Ishikawa (cell line): ENCODE measurements at regions not wholly inside any gene's neighbourhood (a gene's known extent, or its start where the extent isn't known, plus 50 kb on each side); places are given as distances from the start of the nearest gene placed in this dataset.

Experiments used
- CEBPB ChIP-seq: IDR thresholded peaks from 2 replicates; pipeline ENCODE4 v1.6.1; 2012
- CREB1 ChIP-seq: IDR thresholded peaks from 2 replicates; pipeline ENCODE4 v1.6.1; 2012; ENCODE audit warnings: low read depth
- EGR1 ChIP-seq: IDR thresholded peaks from 2 replicates; pipeline ENCODE4 v1.6.1; 2012
- EP300 ChIP-seq: IDR thresholded peaks from 2 replicates; pipeline ENCODE4 v1.6.1; 2012; ENCODE audit warnings: borderline replicate concordance
- FOXM1 ChIP-seq: IDR thresholded peaks from 2 replicates; pipeline ENCODE4 v1.6.1; 2012; ENCODE audit warnings: low read depth, borderline replicate concordance
- MAX ChIP-seq: IDR thresholded peaks from 2 replicates; pipeline ENCODE4 v1.6.1; 2012
- NFIC ChIP-seq: IDR thresholded peaks from 2 replicates; pipeline ENCODE4 v1.6.1; 2012
- RAD21 ChIP-seq: IDR thresholded peaks from 2 replicates; pipeline ENCODE4 v1.6.1; 2012; ENCODE audit warnings: low read depth
- REST ChIP-seq: IDR thresholded peaks from 2 replicates; pipeline ENCODE4 v1.6.1; 2012; ENCODE audit warnings: low read depth, mild to moderate bottlenecking
- TAF1 ChIP-seq: IDR thresholded peaks from 2 replicates; pipeline ENCODE4 v1.6.1; 2012; ENCODE audit warnings: low read depth, mild to moderate bottlenecking
- TCF12 ChIP-seq: IDR thresholded peaks from 2 replicates; pipeline ENCODE4 v1.6.1; 2012; ENCODE audit warnings: low read depth
- TEAD4 ChIP-seq: IDR thresholded peaks from 2 replicates; pipeline ENCODE4 v1.6.1; 2012
- USF1 ChIP-seq: IDR thresholded peaks from 2 replicates; pipeline ENCODE4 v1.6.1; 2012
- YY1 ChIP-seq: IDR thresholded peaks from 2 replicates; pipeline ENCODE4 v1.6.1; 2012; ENCODE audit warnings: low read depth
- ZBTB7A ChIP-seq: IDR thresholded peaks from 2 replicates; pipeline ENCODE4 v1.6.1; 2012; ENCODE audit warnings: low read depth

GRCh38 chr14:50027816-50028215 is 88.6 kb downstream of the VCPKMT start:
- TF ChIP-seq YY1 (no peak), USF1 (no peak), EP300 (no peak)

- TF ChIP-seq YY1 (no peak), CREB1 (no peak), TCF12 (no peak), EGR1 (no peak), EP300 (no peak), FOXM1 (no peak), ZBTB7A (no peak), TAF1 (no peak), NFIC (no peak), RAD21 (no peak), USF1 (no peak), MAX (no peak), TEAD4 (no peak), REST (no peak), CEBPB (no peak)
Measured at GRCh38 chr14:50028458-50028857, 87.9 kb downstream of the VCPKMT start.

- TF ChIP-seq CREB1, result no peak
- no peak for TF ChIP-seq ZBTB7A
- no peak for TF ChIP-seq EP300
- TF ChIP-seq RAD21, result no peak
- TF ChIP-seq MAX, result no peak
- no peak for TF ChIP-seq TCF12
- no peak for TF ChIP-seq REST
Measured at GRCh38 chr14:50030036-50030435, 86.3 kb downstream of the VCPKMT start.

- no peak for TF ChIP-seq TCF12
- no peak for TF ChIP-seq TAF1
- no peak for TF ChIP-seq EP300
- TF ChIP-seq CREB1, result no peak
- TF ChIP-seq YY1, result no peak
- no peak for TF ChIP-seq FOXM1
- TF ChIP-seq EGR1, result no peak
Measured at GRCh38 chr14:50031602-50032313, 84.6 kb downstream of the VCPKMT start.

- no peak for TF ChIP-seq EGR1
- TF ChIP-seq EP300, result no peak
- TF ChIP-seq NFIC, result no peak
- no peak for TF ChIP-seq RAD21
- no peak for TF ChIP-seq TAF1
- no peak for TF ChIP-seq MAX
- TF ChIP-seq FOXM1, result no peak
- no peak for TF ChIP-seq REST
- TF ChIP-seq TEAD4, result no peak
- no peak for TF ChIP-seq CEBPB
- no peak for TF ChIP-seq YY1
- no peak for TF ChIP-seq USF1
- TF ChIP-seq CREB1, result no peak
- TF ChIP-seq ZBTB7A, result no peak
- TF ChIP-seq TCF12, result no peak
Measured at GRCh38 chr14:50035214-50035613, 81.2 kb downstream of the VCPKMT start.
